ENCODE measurements at regions not wholly inside any gene's neighbourhood (a gene's known extent, or its start where the extent isn't known, plus 50 kb on each side); places are given as distances from the start of the nearest gene placed in this dataset.

DNA sequence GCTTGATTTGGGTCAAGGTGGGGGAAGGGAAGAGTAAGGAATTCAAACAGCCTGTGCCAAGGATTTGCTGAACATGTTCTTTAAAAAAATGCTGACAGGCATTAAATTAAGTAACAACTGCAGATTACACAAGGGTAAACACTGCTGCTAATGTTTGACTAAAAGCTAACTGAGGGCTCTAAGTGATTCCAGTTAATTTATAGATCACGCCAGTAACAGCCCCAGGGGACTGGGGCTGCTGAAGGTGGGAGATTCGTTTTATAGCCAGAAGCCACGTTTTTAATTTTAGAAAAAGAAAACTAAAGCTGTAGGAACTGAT lies 321.7 kb downstream of the DLEU7 start:
- no peaks in the 10 kb centered on the region for H3K36me3 ChIP-seq
- TF ChIP-seq POLR2A (IDR thresholded peaks at IDR 0.05) = no peak
- peak in 2 of 3 donors; percentile 22 to 51 for TF ChIP-seq POLR2AphosphoS5 (IDR thresholded peaks at IDR 0.05)
- no peak for TF ChIP-seq CTCF (IDR thresholded peaks at IDR 0.05)
- TF ChIP-seq EP300 (IDR thresholded peaks at IDR 0.05; ENCODE audit: low read depth) = no peak
- no peak for DNase-seq
- H3K27ac ChIP-seq = peak overlapping the region; percentile 24 to 53 (median 40)
- in situ Hi-C loops (cut with MboI; ENCODE audit: low pct_ligation_motif_present in 1 of 4, low pct_unique_long_range_greater_than_20kb in 1 of 4, low sequenced_read_pairs in 3 of 4) = loop anchor here in 2 of 4 donors (10.0 kb wide), 1 partner anchor 547 kb away; no protein-coding TSS in a partner anchor
- peaks cover 3 to 33% (median 17%) of the 10 kb centered on the region in 4 donors for H3K4me1 ChIP-seq
- intact Hi-C loops (cut with DNase I; ENCODE audit: low total_unique reads) = no loop called here
- WGBS, 2 donors (ENCODE audit: low coverage in 1 of 2) = 10 to 20% methylated on average over 3 of the region's 3 CpGs
- H3K4me3 ChIP-seq = no peak overlapping the region
- no peaks in the 10 kb centered on the region for H3K27me3 ChIP-seq
- no peaks in the 10 kb centered on the region for H3K9me3 ChIP-seq

DNA sequence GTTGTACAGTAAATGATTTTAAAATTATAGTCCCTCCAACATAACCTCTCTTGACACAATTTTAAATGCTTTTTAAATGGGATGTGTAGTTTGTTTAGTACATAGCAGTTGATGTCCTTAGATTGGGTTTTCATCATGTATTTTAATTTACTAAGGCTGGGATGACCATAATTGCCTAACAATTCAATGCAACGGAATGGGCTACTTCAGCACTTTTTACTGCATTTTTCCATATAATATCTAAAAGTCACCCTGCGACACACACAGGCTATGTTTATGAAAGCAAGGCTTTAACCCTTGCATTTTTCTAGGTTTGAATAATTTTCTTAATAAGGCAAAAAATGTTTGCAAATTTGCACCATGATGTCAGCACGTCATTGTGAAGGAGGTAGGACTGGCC lies 321.0 kb downstream of the DLEU7 start:
- Histone ChIP-seq H3K9me3 (no peaks in the 10 kb centered on the region), H3K36me3 (no peaks in the 10 kb centered on the region), H3K27ac (peak overlapping the region in 1 of 4 donors; percentile 47), H3K27me3 (no peaks in the 10 kb centered on the region), H3K4me1 (peaks cover 7 to 41% (median 21%) of the 10 kb centered on the region in 4 donors), H3K4me3 (no peak overlapping the region)
- no peak for TF ChIP-seq POLR2AphosphoS5 (IDR thresholded peaks at IDR 0.05)
- no peak for TF ChIP-seq POLR2A (IDR thresholded peaks at IDR 0.05)
- WGBS, 2 donors (ENCODE audit: low coverage in 1 of 2) = 87 to 95% methylated on average over 3 of the region's 3 CpGs
- no peak for DNase-seq
- intact Hi-C loops (cut with DNase I; ENCODE audit: low total_unique reads) = no loop called here
- in situ Hi-C loops (cut with MboI; ENCODE audit: low pct_ligation_motif_present in 1 of 4, low pct_unique_long_range_greater_than_20kb in 1 of 4, low sequenced_read_pairs in 3 of 4) = loop anchor here in 2 of 4 donors (10.0 kb wide), 1 partner anchor 548 kb away; no protein-coding TSS in a partner anchor

- Histone ChIP-seq H3K27me3 (no peaks in the 10 kb centered on the region), H3K4me1 (peaks cover 12 to 48% (median 22%) of the 10 kb centered on the region in 4 donors), H3K36me3 (no peaks in the 10 kb centered on the region), H3K4me3 (no peak overlapping the region), H3K27ac (no peak overlapping the region), H3K9me3 (no peaks in the 10 kb centered on the region)
- intact Hi-C loops (cut with DNase I; ENCODE audit: low total_unique reads) = no loop called here
- DNase-seq = no peak
- in situ Hi-C loops (cut with MboI; ENCODE audit: low pct_ligation_motif_present in 1 of 4, low pct_unique_long_range_greater_than_20kb in 1 of 4, low sequenced_read_pairs in 3 of 4) = loop anchor here in 2 of 4 donors (10.0 kb wide), 1 partner anchor 549 kb away; no protein-coding TSS in a partner anchor
- TF ChIP-seq EP300 (IDR thresholded peaks at IDR 0.05; ENCODE audit: low read depth) = no peak
- TF ChIP-seq POLR2AphosphoS5 (IDR thresholded peaks at IDR 0.05) = no peak
- TF ChIP-seq CTCF (IDR thresholded peaks at IDR 0.05) = no peak
- TF ChIP-seq POLR2A (IDR thresholded peaks at IDR 0.05) = no peak
- WGBS, 2 donors (ENCODE audit: low coverage in 1 of 2) = 59 to 67% methylated on average over 3 of the region's 3 CpGs
Measured at GRCh38 chr13:50523307-50523706, 320.2 kb downstream of the DLEU7 start.

DNA sequence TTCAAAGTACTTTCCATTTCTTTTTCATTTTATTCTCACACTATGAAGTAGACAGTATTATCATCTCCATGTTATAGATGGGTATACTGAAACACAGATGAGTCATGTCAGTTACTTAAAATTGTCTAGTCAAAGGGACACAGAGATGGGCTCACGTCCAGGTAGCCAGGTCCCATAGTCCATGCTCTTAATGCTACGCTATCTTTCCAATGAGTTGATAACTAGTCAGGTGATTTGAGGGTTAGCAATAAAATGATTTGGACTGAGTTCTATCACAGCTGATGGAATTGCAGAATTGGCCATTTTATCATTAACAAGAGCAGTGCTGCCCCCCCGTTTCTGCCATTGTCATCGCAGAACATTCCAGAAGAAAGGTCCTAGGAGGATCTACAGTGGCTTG lies 318.9 kb downstream of the DLEU7 start:
- TF ChIP-seq POLR2AphosphoS5 (IDR thresholded peaks at IDR 0.05) (no peak), CTCF (IDR thresholded peaks at IDR 0.05) (no peak), POLR2A (IDR thresholded peaks at IDR 0.05) (no peak), EP300 (IDR thresholded peaks at IDR 0.05; ENCODE audit: low read depth) (no peak)
- Histone ChIP-seq H3K4me3 (no peak overlapping the region), H3K27ac (no peak overlapping the region), H3K4me1 (peaks cover 16 to 57% (median 29%) of the 10 kb centered on the region in 4 donors), H3K36me3 (no peaks in the 10 kb centered on the region), H3K9me3 (no peaks in the 10 kb centered on the region), H3K27me3 (no peaks in the 10 kb centered on the region)
- WGBS, 2 donors (ENCODE audit: low coverage in 1 of 2) = 95 to 100% methylated on average over 4 of the region's 4 CpGs
- in situ Hi-C loops (cut with MboI; ENCODE audit: low pct_ligation_motif_present in 1 of 4, low pct_unique_long_range_greater_than_20kb in 1 of 4, low sequenced_read_pairs in 3 of 4) = loop anchor here in 2 of 4 donors (10.0 kb wide), 1 partner anchor 550 kb away; no protein-coding TSS in a partner anchor
- no peak for DNase-seq
- intact Hi-C loops (cut with DNase I; ENCODE audit: low total_unique reads) = no loop called here

DNA sequence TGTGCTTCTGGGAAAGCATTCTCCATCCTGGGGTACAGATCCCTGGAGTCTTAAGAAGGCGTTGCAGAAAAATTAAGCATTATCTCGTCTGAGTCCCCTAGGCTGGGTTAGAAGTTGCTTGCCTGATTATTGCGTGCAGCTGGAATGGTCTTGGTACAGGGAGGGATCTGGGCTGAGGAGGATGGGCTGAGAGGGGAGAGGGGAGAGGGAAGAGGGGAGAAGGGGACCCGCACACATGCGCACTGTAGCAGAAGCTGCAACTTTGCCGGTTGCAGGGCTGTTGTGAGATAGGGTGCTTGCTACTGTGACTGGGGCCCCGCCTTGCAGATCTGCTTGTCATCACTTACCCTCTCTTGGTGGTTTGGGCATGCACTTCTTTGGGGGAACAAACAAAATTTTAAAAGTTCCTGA lies 316.8 kb downstream of the DLEU7 start:
- Histone ChIP-seq H3K27ac (peak overlapping the region in 1 of 4 donors; percentile 17), H3K4me3 (no peak overlapping the region), H3K36me3 (no peaks in the 10 kb centered on the region), H3K27me3 (no peaks in the 10 kb centered on the region), H3K9me3 (no peaks in the 10 kb centered on the region), H3K4me1 (peaks cover 24 to 58% (median 26%) of the 10 kb centered on the region in 4 donors)
- intact Hi-C loops (cut with DNase I; ENCODE audit: low total_unique reads) (no loop called here), in situ Hi-C loops (cut with MboI; ENCODE audit: low pct_ligation_motif_present in 1 of 4, low pct_unique_long_range_greater_than_20kb in 1 of 4, low sequenced_read_pairs in 3 of 4) (loop anchor here (10.0 to 25.0 kb wide), 4 partner anchors 386 to 552 kb away; partner anchors contain the start of genes RNASEH2B (in 1 of the 4) and TRIM13 (in 1 of the 4))
- TF ChIP-seq POLR2AphosphoS5 (IDR thresholded peaks at IDR 0.05) (no peak), EP300 (IDR thresholded peaks at IDR 0.05; ENCODE audit: low read depth) (no peak)
- DNase-seq = no peak
- WGBS, 2 donors (ENCODE audit: low coverage in 1 of 2) = 82% methylated on average over 7 of the region's 7 CpGs; no CpG with 5 or more reads in 1 of the 2 donors

Measured in transverse colon (tissue), 4 donors.